K562 (cell line): ENCODE measurements at regions not wholly inside any gene's neighbourhood (a gene's known extent, or its start where the extent isn't known, plus 50 kb on each side); places are given as distances from the start of the nearest gene placed in this dataset.
"Not testable (repeated sequence)": the region's sequence is repeated elsewhere in the genome, so short reads cannot be mapped to it uniquely, and the experiment has no call there.

Experiments used
- ATAC-seq: fragments of 200-7000 bp; cut with Tn5 transposase; 3 replicates; pipeline ENCODE4 v1.9.1; 2020; ENCODE audit warnings: moderate library complexity
- BruUV-seq: library from RNA; stranded (reverse); fragments of 400-500 nt; replicated peaks from 2 replicates; lab custom pipeline; 2021; lab: Mats Ljungman, UMichigan
- CTCF ChIA-PET: fragments of 300-600 bp; formaldehyde crosslinking; extraction: SDS; loops from one replicate; lab custom pipeline; 2021; ENCODE audit warnings: low intra/inter-chr PET ratio; lab: Yijun Ruan, JAX
- POLR2A ChIA-PET: fragments of 300-600, 350-650 bp; sonication (Branson Sonifier 250); formaldehyde crosslinking; extraction: SDS; loops from one replicate; lab custom pipeline; 2021; ENCODE audit warnings: antibody characterized with exemption, inconsistent platforms; lab: Yijun Ruan, JAX
- DNase-seq, 4 experiments: peaks; one replicate each; pipeline versions ENCODE4 v3.0.0 to v3.0.0-alpha.2; 2011 to 2018; ENCODE audit warnings: low spot score in 3 of 4, mixed read lengths in 3 of 4; ENCODE audit errors: extremely low read depth in 1 of 4
- FAIRE-seq: peaks from 2 replicates; lab custom pipeline; 2011; peaks lifted over from hg19 to GRCh38; lab: Jason Lieb, UNC
- H2AFZ ChIP-seq: 2 replicates; pipeline ENCODE4 v1.6.0; 2011; ENCODE audit warnings: low read depth, low read length, control low read depth, inconsistent platforms
- H3K27ac ChIP-seq: fragments of 200-600 bp; 3 replicates; pipeline ENCODE4 v1.8.0; 2011; ENCODE audit warnings: low read depth, mild to moderate bottlenecking, control low read depth, inconsistent platforms, low read length, moderate library complexity, mixed read lengths; ENCODE audit errors: extremely low read depth
- H3K27me3 ChIP-seq, 2 experiments: fragments of 300-600 bp in 1 of 2; 2 replicates in 1 of 2; 3 replicates in 1 of 2; pipeline versions ENCODE4 v1.6.0 to v1.8.0; 2011; ENCODE audit warnings: inconsistent platforms in 2 of 2, low read length in 2 of 2, mild to moderate bottlenecking in 1 of 2, mixed read lengths in 1 of 2, moderate library complexity in 1 of 2; ENCODE audit not compliant: control insufficient read depth in 2 of 2, insufficient read depth in 2 of 2
- H3K36me3 ChIP-seq: fragments of 300-600 bp; 3 replicates; pipeline ENCODE4 v1.8.0; 2011; ENCODE audit warnings: mild to moderate bottlenecking, low read length, inconsistent platforms; ENCODE audit not compliant: control insufficient read depth, insufficient read depth
- H3K4me1 ChIP-seq, 2 experiments: fragments of 200-600 bp in 1 of 2; replicated peaks in 1 of 2; 2 replicates in 1 of 2; 3 replicates in 1 of 2; pipeline versions ENCODE4 v1.5.1 to v1.8.0; 2011; ENCODE audit warnings: inconsistent platforms in 2 of 2, low read length in 2 of 2, mild to moderate bottlenecking in 1 of 2, mixed read lengths in 1 of 2, moderate library complexity in 1 of 2; ENCODE audit not compliant: control insufficient read depth in 2 of 2, insufficient read depth in 2 of 2
- H3K4me2 ChIP-seq: 2 replicates; pipeline ENCODE4 v1.6.1; 2011; ENCODE audit warnings: low read length, control low read depth, inconsistent platforms, mixed read lengths; ENCODE audit not compliant: insufficient read depth
- H3K4me3 ChIP-seq: fragments of 200-600 bp; sonication (generic), shearing (Covaris generic); 2 replicates; pipeline ENCODE4 v1.5.1; 2016; ENCODE audit warnings: control low read depth, inconsistent platforms
- H3K79me2 ChIP-seq: fragments of 200-600 bp; 3 replicates; pipeline ENCODE4 v1.8.0; 2011; ENCODE audit warnings: low read length, inconsistent platforms; ENCODE audit not compliant: control insufficient read depth, insufficient read depth
- H3K9ac ChIP-seq, 2 experiments: 2 replicates each; pipeline versions ENCODE4 v1.6.0 to v1.6.1; 2011; ENCODE audit warnings: low read depth in 2 of 2, low read length in 2 of 2, control low read depth in 1 of 2, inconsistent platforms in 1 of 2, mild to moderate bottlenecking in 1 of 2, mixed read lengths in 1 of 2; ENCODE audit not compliant: insufficient read depth in 1 of 2
- H3K9me1 ChIP-seq: one replicate; pipeline ENCODE4 v1.6.0; 2011; ENCODE audit warnings: inconsistent platforms, mild to moderate bottlenecking, low read length, moderate library complexity; ENCODE audit not compliant: control insufficient read depth, insufficient read depth
- H3K9me3 ChIP-seq: replicated peaks from 2 replicates; pipeline ENCODE4 v1.5.1; 2011; ENCODE audit warnings: low read depth, low read length, inconsistent platforms; ENCODE audit not compliant: control insufficient read depth, insufficient read depth
- H4K20me1 ChIP-seq: replicated peaks from 2 replicates; pipeline ENCODE4 v1.6.1; 2011; ENCODE audit warnings: low read length, inconsistent platforms, mixed read lengths; ENCODE audit not compliant: control insufficient read depth, insufficient read depth
- WGBS: fragments of 100-300 bp; shearing (Covaris generic); methylation state at CpG from one replicate; pipeline ENCODE4 v1.1.6; 2016; ENCODE audit warnings: low coverage, mixed read lengths; ENCODE audit not compliant: insufficient coverage; ENCODE audit errors: missing lambda C conversion rate; 5-methylcytosine and 5-hydroxymethylcytosine counted together
- in situ Hi-C: fragments of 300-500 bp; cut with MboI; formaldehyde crosslinking; loops from 4 replicates; pipeline ENCODE4 v1.15.0; 2018; ENCODE audit warnings: inconsistent platforms, mixed read lengths
- intact Hi-C: fragments of 100-400 bp; cut with micrococcal nuclease; formaldehyde crosslinking; loops from 2 replicates; pipeline ENCODE4 v1.14.2; 2022

DNA sequence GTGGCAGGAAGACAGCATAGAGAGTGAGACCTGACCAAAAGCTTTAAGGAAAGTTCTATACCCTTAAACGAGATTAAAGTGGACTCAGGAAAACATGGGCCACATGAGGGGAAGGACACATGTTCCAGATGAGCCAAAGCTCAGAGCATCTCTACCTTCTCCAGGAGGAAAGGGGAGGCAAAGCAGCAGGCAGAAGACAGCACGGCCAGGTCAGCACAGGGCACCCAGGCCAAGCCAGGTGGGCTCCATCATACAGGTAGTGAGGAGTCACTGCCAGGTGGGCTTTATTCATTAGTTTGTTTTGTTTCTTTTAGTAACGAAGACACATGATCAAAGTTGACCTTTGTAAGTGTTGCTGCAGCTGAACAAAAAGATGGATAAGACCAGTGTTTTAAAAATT is 1617.6 kb downstream of the SPATA31A7 start:
- ATAC-seq, H3K9me3 ChIP-seq, H3K4me3 ChIP-seq, intact Hi-C loops, in situ Hi-C loops, H3K4me2 ChIP-seq, POLR2A ChIA-PET, H3K27ac ChIP-seq, H2AFZ ChIP-seq, H3K9me1 ChIP-seq, H3K9ac ChIP-seq, H3K79me2 ChIP-seq, CTCF ChIA-PET, BruUV-seq, H3K4me1 ChIP-seq, H3K36me3 ChIP-seq, FAIRE-seq, H3K27me3 ChIP-seq, DNase-seq, H4K20me1 ChIP-seq: not testable (repeated sequence)
- WGBS = 3% methylated on average over 2 of the region's 3 CpGs

- ATAC-seq, H3K9me3 ChIP-seq, H3K79me2 ChIP-seq, H3K9ac ChIP-seq, CTCF ChIA-PET, H3K4me1 ChIP-seq, H3K36me3 ChIP-seq, H3K4me2 ChIP-seq, POLR2A ChIA-PET, in situ Hi-C loops, H3K4me3 ChIP-seq, H4K20me1 ChIP-seq, H3K9me1 ChIP-seq, H3K27ac ChIP-seq, DNase-seq, H2AFZ ChIP-seq, H3K27me3 ChIP-seq, BruUV-seq, FAIRE-seq, intact Hi-C loops: not testable (repeated sequence)
- 0% methylated on average over 3 of the region's 3 CpGs for WGBS
Measured at GRCh38 chr9:62808081-62808480, 1618.2 kb downstream of the SPATA31A7 start.

DNA sequence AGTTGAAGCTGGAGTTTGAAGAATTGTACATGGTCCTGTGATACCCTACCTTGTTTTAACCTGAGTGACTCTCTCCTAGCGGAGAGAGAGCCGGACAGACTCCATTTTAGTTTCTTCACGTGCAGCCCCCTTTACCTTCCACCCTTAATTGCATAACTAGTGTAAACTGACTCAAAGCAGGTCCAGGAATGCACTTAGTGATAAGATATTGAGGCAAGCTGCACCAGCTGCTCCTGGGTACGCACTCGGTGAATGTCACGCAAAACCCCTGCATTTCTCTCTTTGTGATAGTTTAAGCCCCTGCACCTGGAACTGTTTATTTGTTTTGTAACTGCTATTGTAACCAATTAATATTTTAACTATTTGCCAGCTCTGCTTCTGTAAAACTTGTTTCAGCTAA is 1620.5 kb downstream of the SPATA31A7 start:
- CTCF ChIA-PET, H3K9me3 ChIP-seq, in situ Hi-C loops, H3K27ac ChIP-seq, H3K79me2 ChIP-seq, H2AFZ ChIP-seq, H3K4me1 ChIP-seq, ATAC-seq, H4K20me1 ChIP-seq, H3K27me3 ChIP-seq, H3K9ac ChIP-seq, intact Hi-C loops, H3K9me1 ChIP-seq, H3K4me3 ChIP-seq, H3K36me3 ChIP-seq, H3K4me2 ChIP-seq, FAIRE-seq, DNase-seq, BruUV-seq, POLR2A ChIA-PET: not testable (repeated sequence)
- 5% methylated on average over 6 of the region's 6 CpGs for WGBS

DNA sequence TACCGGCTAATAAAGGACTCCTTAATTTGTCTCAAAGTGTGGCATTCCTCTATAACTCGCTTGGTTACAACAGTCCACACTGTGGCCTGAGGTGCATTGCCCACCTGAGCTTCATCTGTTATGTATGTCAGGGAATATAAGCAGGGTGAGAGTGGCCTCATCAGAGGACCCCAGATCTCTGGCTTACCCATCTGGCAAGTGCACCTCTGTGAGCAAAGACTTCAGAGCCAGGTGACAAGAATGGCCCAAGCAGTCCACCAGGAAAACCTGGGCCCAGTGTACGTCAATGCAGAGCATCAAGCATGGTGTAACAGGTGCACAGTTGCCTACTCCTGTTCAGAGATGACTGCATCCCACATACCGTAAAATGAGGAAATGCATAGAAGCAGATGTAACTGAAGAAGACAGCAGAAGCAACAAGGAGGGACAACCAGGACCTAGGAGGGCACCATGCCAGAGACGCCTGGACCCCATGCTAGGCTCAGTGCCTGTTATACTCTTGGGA is 1621.0 kb downstream of the SPATA31A7 start:
- POLR2A ChIA-PET, DNase-seq, H3K79me2 ChIP-seq, H3K9ac ChIP-seq, ATAC-seq, H3K27ac ChIP-seq, H3K4me3 ChIP-seq, H3K9me3 ChIP-seq, H4K20me1 ChIP-seq, H2AFZ ChIP-seq, H3K4me2 ChIP-seq, H3K27me3 ChIP-seq, H3K36me3 ChIP-seq, H3K9me1 ChIP-seq, BruUV-seq, H3K4me1 ChIP-seq, in situ Hi-C loops, CTCF ChIA-PET, intact Hi-C loops, FAIRE-seq: not testable (repeated sequence)
- 3% methylated on average over 5 of the region's 5 CpGs for WGBS
